Effector CD4-positive, alpha-beta T cell (primary cell): ENCODE measurements at regions not wholly inside any gene's neighbourhood (a gene's known extent, or its start where the extent isn't known, plus 50 kb on each side); places are given as distances from the start of the nearest gene placed in this dataset.
"Not testable (repeated sequence)": the region's sequence is repeated elsewhere in the genome, so short reads cannot be mapped to it uniquely, and the experiment has no call there.

Experiments used
- DNase-seq: peaks from one replicate; pipeline ENCODE4 v3.0.0-alpha.2; 2020

GRCh38 chr3:177830411-177830849 lies 633.1 kb upstream of the TBL1XR1 start:
- no peak for DNase-seq

GRCh38 chr3:177831361-177831760 lies 634.1 kb upstream of the TBL1XR1 start:
- DNase-seq: no peak

- DNase-seq: no peak
Measured at GRCh38 chr3:177832880-177833279, 635.6 kb upstream of the TBL1XR1 start.

DNA sequence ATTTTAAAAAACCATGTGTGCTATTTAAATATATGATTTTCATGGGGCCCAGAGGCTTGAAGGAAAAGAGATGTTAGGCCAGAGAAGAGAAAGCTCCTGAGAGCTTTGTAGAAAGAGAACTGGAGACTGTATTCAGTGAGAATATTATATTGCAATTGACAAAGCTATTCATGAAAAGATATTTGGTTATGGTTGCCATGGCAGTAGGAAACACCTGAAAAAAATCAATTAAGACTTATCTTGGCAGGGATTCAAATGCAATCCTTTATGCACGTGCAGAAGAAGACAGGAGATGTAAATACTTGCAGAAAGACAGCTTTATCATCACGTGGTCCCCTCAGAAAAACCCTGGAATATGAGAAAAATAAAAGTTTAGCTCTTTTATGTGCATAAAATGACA lies 636.0 kb upstream of the TBL1XR1 start:
- no peak for DNase-seq

DNA sequence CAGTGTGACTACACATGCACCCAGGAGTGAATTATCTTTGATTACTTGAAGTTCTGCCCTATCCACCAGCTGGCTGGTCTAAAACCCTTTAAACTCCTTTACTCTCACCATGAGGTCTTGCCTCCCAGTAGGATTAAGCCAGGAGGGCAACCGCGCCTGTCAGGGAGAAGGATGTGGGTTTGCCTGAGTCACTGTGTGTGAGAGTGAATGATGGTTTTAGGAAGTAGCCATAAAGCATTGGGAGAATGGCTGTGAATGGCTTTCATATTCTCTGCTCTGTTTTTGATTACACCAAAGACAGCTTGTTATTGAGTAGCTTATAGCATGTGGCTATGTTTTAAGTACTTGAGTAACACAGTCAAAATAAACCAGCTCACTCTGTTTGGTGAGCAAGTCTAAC lies 637.7 kb upstream of the TBL1XR1 start:
- no peak for DNase-seq

GRCh38 chr3:177835917-177836316 lies 638.6 kb upstream of the TBL1XR1 start:
- no peak for DNase-seq

GRCh38 chr3:177836671-177837070 lies 639.4 kb upstream of the TBL1XR1 start:
- no peak for DNase-seq

DNA sequence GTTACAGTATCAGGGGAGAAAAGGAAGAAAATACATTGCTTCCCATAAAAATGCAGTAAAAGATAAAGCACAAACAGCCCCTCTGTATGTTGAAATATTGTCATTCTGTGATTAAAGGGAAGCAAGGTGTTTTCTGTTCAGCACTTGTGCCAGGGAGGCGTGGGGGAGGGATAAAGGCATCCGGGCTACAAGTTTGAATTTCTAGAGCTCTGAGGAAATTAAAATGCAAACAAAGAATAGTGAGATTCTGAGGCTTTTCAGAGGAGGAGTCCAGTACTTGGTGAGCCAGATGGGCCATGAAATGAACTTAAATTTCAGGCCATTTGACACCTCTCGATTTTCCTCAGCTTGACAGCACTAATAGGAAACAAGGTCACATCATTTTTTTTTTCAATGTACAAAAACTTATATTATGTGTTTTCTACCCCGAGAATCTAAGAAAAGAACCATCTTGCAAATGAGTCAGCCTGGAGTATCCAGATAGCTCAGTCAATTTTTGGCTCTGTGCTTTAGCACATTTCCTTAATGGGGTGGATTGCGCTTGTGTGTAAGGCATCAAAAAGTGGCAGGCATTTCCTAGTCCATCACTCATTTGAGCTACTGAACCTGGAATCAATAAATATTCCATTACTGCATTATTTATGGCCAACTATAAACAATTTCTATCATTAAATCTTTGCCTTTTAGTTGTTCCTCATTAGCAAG lies 640.8 kb upstream of the TBL1XR1 start:
- DNase-seq: no peak

DNA sequence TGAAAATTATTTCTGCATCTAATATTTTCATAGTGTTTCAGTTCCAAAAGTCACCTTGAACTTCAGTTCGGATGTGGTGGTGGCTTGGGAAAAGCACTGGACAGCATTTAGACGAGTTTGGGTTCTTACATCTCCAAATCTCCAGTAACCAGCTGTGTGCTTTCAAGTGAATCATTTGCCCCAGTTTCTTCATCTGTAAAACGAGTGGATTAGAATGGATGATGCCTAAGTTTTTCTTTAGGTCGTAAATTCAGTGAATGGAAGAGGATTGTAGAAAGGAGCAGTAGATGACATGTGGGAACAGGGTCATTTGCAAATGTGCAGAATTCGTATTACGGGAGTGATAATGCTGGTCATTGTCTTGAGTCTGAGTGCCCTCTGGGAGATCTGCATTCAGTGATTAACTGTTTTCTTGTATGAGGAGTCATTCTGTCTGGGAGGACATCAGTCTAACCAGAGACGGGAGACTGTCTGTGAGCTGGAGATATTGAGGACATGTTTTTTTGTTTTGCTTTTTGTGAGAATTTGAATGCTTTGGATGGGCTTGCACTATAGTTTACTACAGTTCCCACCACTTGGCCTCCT lies 641.6 kb upstream of the TBL1XR1 start:
- no peak for DNase-seq

- no peak for DNase-seq
Measured at GRCh38 chr3:177842302-177842701, 645.0 kb upstream of the TBL1XR1 start.

DNA sequence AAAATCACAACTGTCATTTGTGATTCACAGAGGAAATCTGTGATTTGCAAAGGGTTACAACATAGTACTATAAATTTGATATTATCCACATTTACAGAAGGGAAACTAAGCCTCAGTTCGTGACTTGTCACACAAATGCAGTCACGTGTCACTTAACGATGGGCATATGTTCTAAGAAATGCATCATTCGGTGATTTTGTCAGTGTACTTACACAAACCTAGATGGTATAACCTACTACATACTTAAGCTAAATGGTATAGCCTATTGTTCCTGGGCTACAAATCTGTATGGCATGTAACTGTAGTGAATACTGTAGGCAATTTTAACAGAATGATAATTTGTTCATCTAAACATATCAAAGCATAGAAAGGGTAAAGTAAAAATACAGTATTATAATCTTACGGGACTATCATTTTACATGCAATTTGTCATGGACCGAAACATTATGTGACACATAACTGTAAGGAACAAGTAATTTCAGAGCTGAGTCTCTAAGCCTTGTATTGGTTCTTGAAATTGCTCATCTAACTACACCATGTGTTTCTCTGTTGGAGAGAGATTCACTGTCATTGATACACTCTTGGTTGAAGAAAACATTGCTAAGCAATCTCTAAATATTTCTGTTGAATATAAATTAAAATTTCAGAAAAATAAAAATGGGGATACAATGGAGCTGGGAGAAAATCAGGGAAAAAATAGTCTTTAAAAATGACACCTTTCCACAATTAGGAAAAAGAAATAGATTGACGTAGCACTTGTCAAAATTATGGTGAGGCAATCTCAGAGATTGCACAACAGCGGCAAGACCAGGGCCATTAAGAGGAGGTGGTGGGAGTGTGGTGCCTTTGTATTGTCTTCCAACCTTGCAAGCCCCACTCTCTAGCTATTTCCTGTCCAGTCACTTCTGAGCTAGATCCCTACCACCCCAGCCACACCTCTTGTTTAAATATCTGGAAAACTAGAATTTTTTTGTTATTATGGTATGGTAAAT lies 645.8 kb upstream of the TBL1XR1 start:
- no peak for DNase-seq

DNA sequence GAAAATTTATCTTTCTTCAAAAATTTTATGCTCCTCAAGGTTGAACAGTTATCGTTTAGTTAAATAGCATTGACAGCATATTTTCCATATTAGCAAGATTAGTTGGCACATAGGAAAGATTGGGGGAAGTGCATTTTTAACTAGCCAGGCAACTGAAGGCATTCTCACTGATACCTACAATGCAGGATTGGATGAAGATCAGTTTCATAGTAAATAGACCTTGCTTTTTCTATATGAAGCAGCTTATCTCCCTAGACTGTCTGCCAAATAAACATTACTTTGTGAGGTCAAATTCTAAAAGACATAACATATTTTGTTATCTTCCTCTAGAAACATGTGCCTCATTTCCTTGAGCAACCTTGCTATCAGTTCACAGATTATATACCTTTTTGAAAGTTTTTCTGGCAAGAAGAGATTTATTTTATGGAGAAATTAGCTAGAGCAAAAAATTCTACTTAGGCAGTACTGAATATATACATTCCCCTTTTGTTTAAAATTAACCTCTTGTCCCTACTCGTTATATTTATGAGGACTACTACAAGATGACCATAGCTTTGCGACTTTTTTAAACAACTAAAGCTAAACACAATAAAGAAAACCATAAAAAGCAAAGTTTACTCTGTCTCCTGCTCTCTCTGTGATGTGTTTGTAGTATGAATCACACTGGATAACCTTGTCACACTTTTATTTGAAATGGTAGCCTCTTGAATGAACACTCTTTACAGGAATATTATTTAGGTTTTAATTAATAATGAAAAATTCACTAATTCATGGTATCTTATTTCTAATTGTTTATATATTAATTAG lies 654.9 kb upstream of the TBL1XR1 start:
- DNase-seq: no peak

DNA sequence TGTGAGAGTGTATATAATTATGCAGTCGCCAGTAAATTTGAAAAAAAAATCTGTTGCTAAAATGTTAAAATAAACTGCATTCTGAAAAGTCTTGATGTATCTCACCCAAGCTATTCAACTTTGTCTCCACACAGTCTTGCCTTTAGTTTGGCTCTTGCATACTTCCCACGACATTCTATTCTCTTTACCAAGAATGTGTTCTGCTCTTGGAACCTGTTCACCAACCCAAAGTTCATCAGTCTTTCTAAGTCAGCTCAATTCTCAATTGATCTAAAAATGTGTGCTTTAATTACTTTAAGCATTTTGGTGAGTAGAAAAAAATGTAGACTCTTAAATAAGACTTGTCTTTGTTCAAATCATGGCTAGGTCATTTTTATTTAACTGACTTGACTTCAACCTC lies 657.7 kb upstream of the TBL1XR1 start:
- DNase-seq: no peak

- no peak for DNase-seq
Measured at GRCh38 chr3:177860184-177860583, 662.9 kb upstream of the TBL1XR1 start.

- DNase-seq: no peak
Measured at GRCh38 chr3:177862962-177863491, 665.7 kb upstream of the TBL1XR1 start.

GRCh38 chr3:177871267-177871666 lies 665.0 kb upstream of the KCNMB2 start:
- DNase-seq: not testable (repeated sequence)

- no peak for DNase-seq
Measured at GRCh38 chr3:177878192-177878591, 658.0 kb upstream of the KCNMB2 start.

DNA sequence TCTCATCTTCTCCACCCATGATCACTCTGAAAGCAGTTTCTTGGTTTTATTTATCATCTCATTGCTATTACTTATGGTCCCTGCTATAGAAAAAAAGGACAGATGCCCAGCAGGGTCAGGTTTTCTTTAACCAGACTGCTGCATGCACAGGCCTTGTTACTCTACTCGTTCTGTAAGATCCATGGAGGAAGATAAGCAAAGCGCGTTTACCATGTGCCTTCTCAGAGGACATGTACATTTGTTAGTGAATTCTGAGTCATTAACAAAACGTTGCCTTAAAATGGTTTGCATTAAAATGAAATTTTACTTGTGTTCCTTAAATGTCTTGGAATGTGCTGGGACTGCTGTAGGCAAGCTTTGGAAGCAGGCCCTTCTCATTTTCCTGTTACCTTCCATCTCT lies 657.3 kb upstream of the KCNMB2 start:
- no peak for DNase-seq

GRCh38 chr3:177881351-177881750 lies 654.9 kb upstream of the KCNMB2 start:
- DNase-seq: no peak

DNA sequence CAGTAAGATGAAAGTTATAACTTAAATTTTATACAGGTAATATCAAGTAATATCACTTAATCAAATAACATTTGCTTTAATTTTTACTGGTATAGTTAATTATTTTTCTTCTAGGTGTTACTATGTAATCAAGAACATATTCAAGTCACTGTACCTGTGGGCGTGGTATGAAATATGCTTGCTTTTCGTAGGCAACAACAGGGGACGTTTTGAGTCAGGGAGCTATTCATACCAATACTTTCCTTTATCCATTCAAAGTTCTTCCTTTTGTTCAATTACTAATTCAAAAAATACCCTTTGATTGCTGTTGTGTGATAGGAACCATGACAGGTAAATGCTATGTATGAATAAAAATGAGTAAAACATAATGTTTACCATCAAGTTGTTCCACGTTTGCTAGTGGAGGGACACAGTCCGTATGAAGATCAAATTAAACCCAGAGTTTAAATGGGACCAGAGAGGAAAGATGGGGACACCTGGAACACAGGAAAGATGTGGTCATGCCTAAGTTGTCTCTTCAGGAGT lies 654.0 kb upstream of the KCNMB2 start:
- DNase-seq: no peak

DNA sequence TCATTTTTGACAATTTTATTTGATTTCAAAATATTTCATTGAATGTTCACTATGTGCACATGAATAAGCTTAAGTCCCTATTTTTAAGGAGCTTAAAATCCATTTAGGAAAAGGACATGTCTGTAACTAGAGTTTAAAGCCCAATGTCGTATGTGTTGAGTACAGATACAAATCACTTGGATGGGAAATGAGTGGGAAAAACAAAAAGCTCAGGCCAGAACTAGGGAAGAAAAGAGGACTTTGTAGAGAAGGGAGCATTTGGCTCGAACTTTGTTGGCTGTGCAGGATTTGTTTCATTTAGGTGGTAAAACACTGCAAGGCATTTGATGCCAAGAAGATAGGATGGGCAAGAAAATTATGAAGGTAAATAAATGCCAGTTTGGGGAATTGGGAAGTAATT lies 653.1 kb upstream of the KCNMB2 start:
- DNase-seq: no peak

- no peak for DNase-seq
Measured at GRCh38 chr3:177883957-177884356, 652.3 kb upstream of the KCNMB2 start.
